ENCODE measurements at regions not wholly inside any gene's neighbourhood (a gene's known extent, or its start where the extent isn't known, plus 50 kb on each side); places are given as distances from the start of the nearest gene placed in this dataset.
A peak's percentile ranks its signal among the peaks of the same experiment; 100 is the strongest.
"Not testable (repeated sequence)": the region's sequence is repeated elsewhere in the genome, so short reads cannot be mapped to it uniquely, and the experiment has no call there.

- DNase-seq (ENCODE audit: extremely low read depth in 1 of 11, low read depth in 9 of 11, low spot score in 4 of 11), result no peak
These were observed 106.2 kb upstream of the L3MBTL4 start for GRCh38 chr18:6520901-6521300.

- no peak for DNase-seq (ENCODE audit: extremely low read depth in 1 of 11, low read depth in 9 of 11, low spot score in 4 of 11)
These were observed 107.2 kb upstream of the L3MBTL4 start for GRCh38 chr18:6521803-6522418.

GRCh38 chr18:6525604-6526003 is 110.9 kb upstream of the L3MBTL4 start:
- no peak for DNase-seq (ENCODE audit: extremely low read depth in 1 of 11, low read depth in 9 of 11, low spot score in 4 of 11)

GRCh38 chr18:6537475-6537874 is 122.8 kb upstream of the L3MBTL4 start:
- no peak for DNase-seq (ENCODE audit: extremely low read depth in 1 of 11, low read depth in 9 of 11, low spot score in 4 of 11)

- DNase-seq (ENCODE audit: extremely low read depth in 1 of 11, low read depth in 9 of 11, low spot score in 4 of 11), result not testable (repeated sequence)
These were observed 126.5 kb upstream of the L3MBTL4 start for GRCh38 chr18:6541131-6541679.

- DNase-seq (ENCODE audit: extremely low read depth in 1 of 11, low read depth in 9 of 11, low spot score in 4 of 11), result no peak
These were observed 127.6 kb upstream of the L3MBTL4 start for GRCh38 chr18:6542296-6542695.

GRCh38 chr18:6543330-6543908 is 128.7 kb upstream of the L3MBTL4 start:
- peak in 2 of 11 donors; percentile 27 to 36 for DNase-seq (ENCODE audit: extremely low read depth in 1 of 11, low read depth in 9 of 11, low spot score in 4 of 11)

- DNase-seq (ENCODE audit: extremely low read depth in 1 of 11, low read depth in 9 of 11, low spot score in 4 of 11), result no peak
These were observed 131.5 kb upstream of the L3MBTL4 start for GRCh38 chr18:6546229-6546628.

- DNase-seq (ENCODE audit: extremely low read depth in 1 of 11, low read depth in 9 of 11, low spot score in 4 of 11), result no peak
These were observed 132.8 kb upstream of the L3MBTL4 start for GRCh38 chr18:6547476-6547875.

GRCh38 chr18:6553234-6553900 is 138.7 kb upstream of the L3MBTL4 start:
- DNase-seq (ENCODE audit: extremely low read depth in 1 of 11, low read depth in 9 of 11, low spot score in 4 of 11), result no peak

GRCh38 chr18:6557057-6557769 is 142.5 kb upstream of the L3MBTL4 start:
- no peak for DNase-seq (ENCODE audit: extremely low read depth in 1 of 11, low read depth in 9 of 11, low spot score in 4 of 11)

GRCh38 chr18:6557770-6558248 is 143.1 kb upstream of the L3MBTL4 start:
- no peak for DNase-seq (ENCODE audit: extremely low read depth in 1 of 11, low read depth in 9 of 11, low spot score in 4 of 11)

- DNase-seq (ENCODE audit: extremely low read depth in 1 of 11, low read depth in 9 of 11, low spot score in 4 of 11), result no peak
These were observed 143.9 kb upstream of the L3MBTL4 start for GRCh38 chr18:6558446-6559156.

GRCh38 chr18:6559296-6559695 is 144.6 kb upstream of the L3MBTL4 start:
- DNase-seq (ENCODE audit: extremely low read depth in 1 of 11, low read depth in 9 of 11, low spot score in 4 of 11), result no peak

GRCh38 chr18:6561016-6561415 is 146.3 kb upstream of the L3MBTL4 start:
- DNase-seq (ENCODE audit: extremely low read depth in 1 of 11, low read depth in 9 of 11, low spot score in 4 of 11), result no peak

- peak in 5 of 11 donors; percentile 19 to 49 (median 40) for DNase-seq (ENCODE audit: extremely low read depth in 1 of 11, low read depth in 9 of 11, low spot score in 4 of 11)
These were observed 146.7 kb upstream of the L3MBTL4 start for GRCh38 chr18:6561420-6561861.

- DNase-seq (ENCODE audit: extremely low read depth in 1 of 11, low read depth in 9 of 11, low spot score in 4 of 11), result peak in 3 of 11 donors; percentile 31 to 40 (median 37)
These were observed 147.2 kb upstream of the L3MBTL4 start for GRCh38 chr18:6561862-6562291.

GRCh38 chr18:6563896-6564295 is 149.2 kb upstream of the L3MBTL4 start:
- DNase-seq (ENCODE audit: extremely low read depth in 1 of 11, low read depth in 9 of 11, low spot score in 4 of 11), result no peak

All from renal cortex interstitium (tissue), 11 donors.